Middle frontal gyrus (tissue), 1 donor: ENCODE measurements at regions not wholly inside any gene's neighbourhood (a gene's known extent, or its start where the extent isn't known, plus 50 kb on each side); places are given as distances from the start of the nearest gene placed in this dataset.

Source experiments
- DNase-seq: peaks from one replicate; pipeline ENCODE4 v3.0.0-alpha.2; 2015; ENCODE audit warnings: low spot score; ENCODE audit errors: extremely low spot score

- DNase-seq = no peak
These were observed 60.5 kb upstream of the ALKAL2 start for GRCh38 chr2:348361-348916.

DNA sequence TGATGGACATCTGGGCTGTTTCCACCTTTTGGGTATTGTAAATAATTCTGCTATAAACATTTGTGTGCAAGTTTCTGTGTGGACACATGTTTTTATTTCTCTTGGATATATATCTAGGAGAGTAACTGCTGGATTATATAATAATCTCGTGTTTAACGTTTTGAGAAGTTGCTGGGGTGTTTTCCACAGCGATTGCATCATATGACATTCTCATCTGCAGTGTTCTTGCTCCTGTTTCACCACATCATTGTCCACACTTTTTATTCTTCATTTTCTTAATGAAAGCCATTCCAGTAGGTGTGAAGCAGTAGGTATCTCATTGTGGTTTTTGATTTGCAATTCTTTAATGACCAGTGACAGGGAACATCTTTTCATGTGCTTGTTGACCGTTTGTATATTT, 56.9 kb upstream of the ALKAL2 start:
- DNase-seq = no peak

DNA sequence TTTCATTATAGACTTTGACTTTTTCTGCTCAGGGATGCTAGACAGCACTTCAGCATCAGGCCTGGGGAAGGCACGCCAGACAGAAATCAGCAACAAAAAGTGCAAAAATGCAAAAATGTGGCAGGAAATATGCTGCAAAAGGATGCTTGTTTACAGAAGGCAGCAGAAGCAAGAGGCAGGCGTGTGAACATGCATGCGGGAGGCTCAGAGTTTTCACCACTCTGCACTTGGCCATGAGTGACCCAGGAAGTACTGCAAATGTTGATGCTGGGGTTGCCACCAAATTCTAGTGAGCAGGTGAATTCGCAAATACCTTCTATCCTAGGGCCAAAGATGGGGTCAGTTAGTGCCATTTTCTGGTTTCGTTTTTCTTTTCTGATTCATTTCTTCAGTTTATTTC, 55.5 kb upstream of the ALKAL2 start:
- no peak for DNase-seq

GRCh38 chr2:341912-342311, 54.0 kb upstream of the ALKAL2 start:
- no peak for DNase-seq

- no peak for DNase-seq
These were observed 53.2 kb upstream of the ALKAL2 start for GRCh38 chr2:341017-341542.
